CD4-positive, alpha-beta T cell treated with Interleukin-15 for 4 hours (primary cell): ENCODE measurements at regions not wholly inside any gene's neighbourhood (a gene's known extent, or its start where the extent isn't known, plus 50 kb on each side); places are given as distances from the start of the nearest gene placed in this dataset.

Experiments
- DNase-seq: peaks from one replicate; pipeline ENCODE4 v3.0.0-alpha.2; 2020; ENCODE audit warnings: low spot score

DNA sequence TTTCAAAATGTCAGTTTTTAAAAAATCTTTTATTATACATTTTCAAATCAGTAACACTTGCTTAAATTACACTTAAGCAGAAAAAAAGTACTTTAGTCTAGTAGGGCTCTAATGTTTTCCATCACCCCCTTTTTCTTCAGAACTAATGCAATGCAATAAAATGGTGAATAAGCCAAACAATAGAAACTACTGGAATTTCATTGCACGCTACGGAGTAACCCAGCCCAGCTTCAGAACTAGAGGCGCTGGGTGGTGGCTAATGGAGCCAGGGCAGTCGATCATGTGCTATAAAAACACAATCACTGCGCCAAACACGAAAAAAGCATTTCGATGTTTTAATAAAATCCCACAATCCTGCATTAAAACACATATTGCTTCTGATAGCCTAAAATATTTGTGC lies 59.9 kb upstream of the ODAD2 start:
- DNase-seq: no peak

DNA sequence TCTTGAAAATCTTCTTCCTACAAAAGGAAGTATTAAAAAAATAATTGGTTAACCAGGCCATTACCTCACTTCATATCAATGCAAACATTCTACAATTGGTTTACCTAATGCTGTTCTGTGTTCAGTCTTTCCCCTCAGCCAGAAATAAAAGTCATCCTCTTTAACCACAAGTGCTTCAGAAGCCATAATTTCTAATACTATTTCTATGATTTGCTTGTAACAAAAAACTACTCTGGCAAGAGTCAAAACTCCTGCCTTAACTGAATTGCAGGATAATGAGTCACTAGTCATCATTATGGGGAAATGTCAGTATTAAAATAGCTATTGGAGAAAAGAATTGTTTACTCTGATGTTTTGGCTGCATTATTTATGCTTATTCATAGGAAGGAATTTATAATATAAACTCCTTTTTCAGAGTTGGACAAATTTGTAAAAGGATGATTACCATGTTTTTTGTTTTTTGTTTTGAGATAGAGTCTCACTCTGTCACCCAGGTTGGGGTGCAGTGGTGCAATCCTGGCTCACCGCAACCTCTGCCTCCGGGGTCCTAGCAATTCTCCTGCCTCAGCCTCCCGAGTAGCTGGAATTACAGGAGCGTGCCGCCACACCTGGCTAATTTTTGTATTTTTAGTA lies 55.5 kb upstream of the ODAD2 start:
- DNase-seq: no peak

DNA sequence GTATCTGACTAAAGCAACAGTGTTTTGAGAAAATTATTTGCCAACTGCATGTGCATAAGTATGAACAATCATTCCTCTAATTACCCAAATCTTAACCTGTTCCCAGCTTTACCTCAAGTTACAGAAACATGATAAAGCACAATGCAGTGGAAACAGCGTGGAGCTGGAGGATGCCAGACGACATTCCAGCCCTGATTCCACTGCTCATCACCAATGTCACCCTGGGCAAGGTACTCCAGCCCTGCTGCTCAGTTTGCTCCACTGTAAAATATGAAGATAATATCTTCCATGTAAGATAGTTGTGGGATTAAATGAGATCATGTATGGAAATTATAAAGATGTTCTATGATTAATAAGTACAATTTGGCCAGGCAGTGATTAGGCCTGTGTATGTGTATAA lies 50.4 kb upstream of the ODAD2 start:
- DNase-seq: no peak
